Smooth muscle cell (in vitro differentiated cells): ENCODE measurements at regions not wholly inside any gene's neighbourhood (a gene's known extent, or its start where the extent isn't known, plus 50 kb on each side); places are given as distances from the start of the nearest gene placed in this dataset.

Experiments used
- DNase-seq: peaks from one replicate; lab custom pipeline; 2025; ENCODE audit not compliant: unreplicated experiment; lab: John Stamatoyannopoulos, UW
- H2AFZ ChIP-seq: fragments of 200-600 bp; sonication (generic); 2 replicates; pipeline ENCODE4 v1.6.0; 2016; ENCODE audit warnings: antibody characterized with exemption, low read depth, mild to moderate bottlenecking
- H3F3A ChIP-seq: fragments of 200-600 bp; sonication (generic); 2 replicates; pipeline ENCODE4 v1.6.0; 2017; ENCODE audit warnings: antibody characterized with exemption, low read depth
- H3K27ac ChIP-seq: fragments of 200-600 bp; sonication (generic); 2 replicates; pipeline ENCODE4 v1.5.1; 2016; ENCODE audit warnings: low read depth, mild to moderate bottlenecking
- H3K27me3 ChIP-seq: fragments of 200-600 bp; sonication (generic); 2 replicates; pipeline ENCODE4 v1.6.1; 2016; ENCODE audit warnings: low read depth, mild to moderate bottlenecking
- H3K36me3 ChIP-seq: fragments of 200-600 bp; sonication (generic); 2 replicates; pipeline ENCODE4 v1.5.1; 2016; ENCODE audit warnings: low read depth
- H3K4me1 ChIP-seq: fragments of 200-600 bp; sonication (generic); 2 replicates; pipeline ENCODE4 v1.5.1; 2016; ENCODE audit warnings: low read depth
- H3K4me2 ChIP-seq: fragments of 200-600 bp; sonication (generic); 2 replicates; pipeline ENCODE4 v1.6.0; 2016; ENCODE audit warnings: mild to moderate bottlenecking
- H3K4me3 ChIP-seq: fragments of 200-600 bp; sonication (generic); 2 replicates; pipeline ENCODE4 v1.5.1; 2016; ENCODE audit warnings: mild to moderate bottlenecking
- H3K79me2 ChIP-seq: fragments of 200-600 bp; sonication (generic); 2 replicates; pipeline ENCODE4 v1.6.0; 2016; ENCODE audit warnings: low read depth, mild to moderate bottlenecking
- H3K9ac ChIP-seq: fragments of 200-600 bp; sonication (generic); 2 replicates; pipeline ENCODE4 v1.6.0; 2016; ENCODE audit warnings: low read depth
- H3K9me3 ChIP-seq: fragments of 200-600 bp; sonication (generic); replicated peaks from 2 replicates; pipeline ENCODE4 v1.5.1; 2016; ENCODE audit warnings: low read depth
- H4K20me1 ChIP-seq: fragments of 200-600 bp; sonication (generic); 2 replicates; pipeline ENCODE4 v1.6.0; 2016; ENCODE audit warnings: low read depth
- CTCF ChIP-seq: fragments of 200-600 bp; sonication (generic); IDR thresholded peaks from 2 replicates; pipeline ENCODE4 v1.5.1; 2017; ENCODE audit warnings: borderline replicate concordance, mild to moderate bottlenecking, antibody characterized with exemption; ENCODE audit not compliant: insufficient read depth, poor library complexity, severe bottlenecking
- WGBS: methylation state at CpG from one replicate; pipeline ENCODE4 v1.1.7; 2016; ENCODE audit warnings: low lambda C conversion rate; 5-methylcytosine and 5-hydroxymethylcytosine counted together

- no peak overlapping the region for H3K27ac ChIP-seq
- no peak overlapping the region for H3K4me2 ChIP-seq
- no peaks in the 10 kb centered on the region for H3K9me3 ChIP-seq
- no peaks in the 10 kb centered on the region for H4K20me1 ChIP-seq
- TF ChIP-seq CTCF: no peak
- H3F3A ChIP-seq: no peaks in the 10 kb centered on the region
- no peaks in the 10 kb centered on the region for H3K27me3 ChIP-seq
- no peak for DNase-seq
- WGBS: 91% methylated on average over 7 of the region's 7 CpGs
- H3K9ac ChIP-seq: no peak overlapping the region
- H2AFZ ChIP-seq: no peak overlapping the region
- no peaks in the 10 kb centered on the region for H3K79me2 ChIP-seq
- H3K4me1 ChIP-seq: no peaks in the 10 kb centered on the region
- no peak overlapping the region for H3K4me3 ChIP-seq
- no peaks in the 10 kb centered on the region for H3K36me3 ChIP-seq
These were observed 161.7 kb downstream of the KLF12 start for GRCh38 chr13:73972545-73972944.

GRCh38 chr13:73971481-73971880 lies 162.7 kb downstream of the KLF12 start:
- 98% methylated on average over 2 of the region's 2 CpGs for WGBS
- Histone ChIP-seq H3K27me3 (no peaks in the 10 kb centered on the region), H4K20me1 (no peaks in the 10 kb centered on the region), H3K4me1 (no peaks in the 10 kb centered on the region), H3K9ac (no peak overlapping the region), H3K36me3 (no peaks in the 10 kb centered on the region), H3K9me3 (no peaks in the 10 kb centered on the region), H3K27ac (no peak overlapping the region), H3F3A (no peaks in the 10 kb centered on the region), H3K4me3 (no peak overlapping the region), H3K79me2 (no peaks in the 10 kb centered on the region), H3K4me2 (no peak overlapping the region), H2AFZ (no peak overlapping the region)
- TF ChIP-seq CTCF: no peak
- no peak for DNase-seq

GRCh38 chr13:73970421-73971055 lies 163.7 kb downstream of the KLF12 start:
- Histone ChIP-seq H3K9ac (no peak overlapping the region), H2AFZ (no peak overlapping the region), H3K4me1 (no peaks in the 10 kb centered on the region), H3K27ac (no peak overlapping the region), H3K36me3 (no peaks in the 10 kb centered on the region), H3F3A (no peaks in the 10 kb centered on the region), H3K79me2 (no peaks in the 10 kb centered on the region), H4K20me1 (no peaks in the 10 kb centered on the region), H3K27me3 (no peaks in the 10 kb centered on the region), H3K4me3 (no peak overlapping the region), H3K9me3 (no peaks in the 10 kb centered on the region), H3K4me2 (no peak overlapping the region)
- DNase-seq: no peak
- no peak for TF ChIP-seq CTCF
- WGBS: 93% methylated on average over 7 of the region's 7 CpGs
